Esophagus muscularis mucosa (tissue), 4 donors: ENCODE measurements at regions not wholly inside any gene's neighbourhood (a gene's known extent, or its start where the extent isn't known, plus 50 kb on each side); places are given as distances from the start of the nearest gene placed in this dataset.

Experiments
- EP300 ChIP-seq: sonication (generic); formaldehyde crosslinking; IDR thresholded peaks from one replicate; pipeline ENCODE4 v1.6.1; 2017; ENCODE audit warnings: antibody characterized with exemption
- POLR2A ChIP-seq: fragments of 450-650 bp; IDR thresholded peaks from one replicate; pipeline ENCODE4 v1.6.1; 2017; ENCODE audit warnings: antibody characterized with exemption, moderate library complexity, mild to moderate bottlenecking, low read depth
- TF ChIP-seq, protein P1 (sequence below), 3 experiments: fragments of 200-600 bp in 2 of 3; fragments of 450-650 bp in 1 of 3; sonication (generic) in 2 of 3; IDR thresholded peaks; one replicate each; pipeline ENCODE4 v1.5.1; 2017 to 2019; ENCODE audit warnings: antibody characterized with exemption in 3 of 3, mild to moderate bottlenecking in 2 of 3, moderate library complexity in 1 of 3

DNA sequence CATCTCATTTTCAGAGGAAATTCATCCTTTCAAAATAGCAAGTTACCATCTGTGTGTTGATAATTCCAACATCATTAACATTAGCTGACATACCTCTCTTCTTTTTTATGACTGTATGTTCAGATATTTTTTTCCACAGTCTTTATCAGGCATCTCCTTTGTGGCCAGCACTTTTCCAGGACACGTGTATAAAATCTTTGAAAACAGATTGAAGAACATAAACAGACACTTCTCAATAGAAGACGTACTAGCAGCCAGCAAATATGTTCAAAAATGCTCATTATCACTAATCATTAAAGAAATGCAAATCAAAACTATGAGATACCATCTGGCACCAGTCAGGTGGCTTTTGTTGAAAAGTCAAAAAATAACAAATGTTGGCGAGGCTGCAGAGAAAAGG lies 734.3 kb downstream of the SEMA5A start:
- TF ChIP-seq EP300 (no peak), POLR2A (no peak)
- TF ChIP-seq, protein P1, sequence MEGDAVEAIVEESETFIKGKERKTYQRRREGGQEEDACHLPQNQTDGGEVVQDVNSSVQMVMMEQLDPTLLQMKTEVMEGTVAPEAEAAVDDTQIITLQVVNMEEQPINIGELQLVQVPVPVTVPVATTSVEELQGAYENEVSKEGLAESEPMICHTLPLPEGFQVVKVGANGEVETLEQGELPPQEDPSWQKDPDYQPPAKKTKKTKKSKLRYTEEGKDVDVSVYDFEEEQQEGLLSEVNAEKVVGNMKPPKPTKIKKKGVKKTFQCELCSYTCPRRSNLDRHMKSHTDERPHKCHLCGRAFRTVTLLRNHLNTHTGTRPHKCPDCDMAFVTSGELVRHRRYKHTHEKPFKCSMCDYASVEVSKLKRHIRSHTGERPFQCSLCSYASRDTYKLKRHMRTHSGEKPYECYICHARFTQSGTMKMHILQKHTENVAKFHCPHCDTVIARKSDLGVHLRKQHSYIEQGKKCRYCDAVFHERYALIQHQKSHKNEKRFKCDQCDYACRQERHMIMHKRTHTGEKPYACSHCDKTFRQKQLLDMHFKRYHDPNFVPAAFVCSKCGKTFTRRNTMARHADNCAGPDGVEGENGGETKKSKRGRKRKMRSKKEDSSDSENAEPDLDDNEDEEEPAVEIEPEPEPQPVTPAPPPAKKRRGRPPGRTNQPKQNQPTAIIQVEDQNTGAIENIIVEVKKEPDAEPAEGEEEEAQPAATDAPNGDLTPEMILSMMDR (IDR thresholded peaks at IDR 0.05): no peak
